ENCODE measurements at regions not wholly inside any gene's neighbourhood (a gene's known extent, or its start where the extent isn't known, plus 50 kb on each side); places are given as distances from the start of the nearest gene placed in this dataset.

DNA sequence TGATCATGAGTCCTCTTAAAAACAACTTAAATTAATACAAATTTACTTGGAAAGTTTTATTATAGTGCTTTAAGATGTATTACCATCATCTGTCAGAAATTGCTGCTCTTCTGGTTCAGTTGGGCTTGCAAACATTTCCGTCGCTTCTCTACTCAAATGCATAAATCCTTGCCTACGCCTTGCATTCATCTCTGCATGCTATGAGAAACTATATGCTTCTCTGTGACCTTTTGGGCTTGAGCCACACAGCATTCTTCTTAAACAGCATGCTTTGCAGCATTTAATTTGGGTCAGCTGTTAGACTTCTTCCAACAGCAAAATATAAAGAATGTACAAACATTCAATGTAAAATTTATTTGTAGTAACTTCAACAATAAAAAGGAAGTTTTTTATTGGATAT is 305.7 kb upstream of the FLRT2 start:
- no peak for DNase-seq (ENCODE audit: extremely low spot score)
- POLR2A ChIA-PET, result no interaction called here
- CTCF ChIA-PET, result no interaction called here
- TF ChIP-seq LEF1 (IDR thresholded peaks at IDR 0.05; ENCODE audit: borderline replicate concordance), result no peak
- TF ChIP-seq TARDBP (IDR thresholded peaks at IDR 0.05), result no peak
- TF ChIP-seq FOXK2 (IDR thresholded peaks at IDR 0.05), result no peak
- TF ChIP-seq ARNT (IDR thresholded peaks at IDR 0.05), result no peak
- TF ChIP-seq, protein P1, sequence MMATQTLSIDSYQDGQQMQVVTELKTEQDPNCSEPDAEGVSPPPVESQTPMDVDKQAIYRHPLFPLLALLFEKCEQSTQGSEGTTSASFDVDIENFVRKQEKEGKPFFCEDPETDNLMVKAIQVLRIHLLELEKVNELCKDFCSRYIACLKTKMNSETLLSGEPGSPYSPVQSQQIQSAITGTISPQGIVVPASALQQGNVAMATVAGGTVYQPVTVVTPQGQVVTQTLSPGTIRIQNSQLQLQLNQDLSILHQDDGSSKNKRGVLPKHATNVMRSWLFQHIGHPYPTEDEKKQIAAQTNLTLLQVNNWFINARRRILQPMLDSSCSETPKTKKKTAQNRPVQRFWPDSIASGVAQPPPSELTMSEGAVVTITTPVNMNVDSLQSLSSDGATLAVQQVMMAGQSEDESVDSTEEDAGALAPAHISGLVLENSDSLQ (IDR thresholded peaks at IDR 0.05), result no peak
- TF ChIP-seq SUZ12 (IDR thresholded peaks at IDR 0.05), result no peak
- TF ChIP-seq SP1 (IDR thresholded peaks at IDR 0.05), result no peak
- TF ChIP-seq FOXA1 (IDR thresholded peaks at IDR 0.05), result no peak
- no peak for TF ChIP-seq CTBP1 (IDR thresholded peaks at IDR 0.05; ENCODE audit: borderline replicate concordance)
- TF ChIP-seq ELF4 (IDR thresholded peaks at IDR 0.05), result no peak
- no peak for TF ChIP-seq NFRKB (IDR thresholded peaks at IDR 0.05)
- no peak for TF ChIP-seq L3MBTL2 (conservative IDR thresholded peaks at IDR 0.05)
- TF ChIP-seq BHLHE40 (IDR thresholded peaks at IDR 0.05; ENCODE audit: borderline replicate concordance), result no peak
- TF ChIP-seq FOXM1 (IDR thresholded peaks at IDR 0.05; ENCODE audit: borderline replicate concordance), result no peak
- TF ChIP-seq ZNF384 (IDR thresholded peaks at IDR 0.05), result no peak
- no peak for TF ChIP-seq HDGF (IDR thresholded peaks at IDR 0.05; ENCODE audit: borderline replicate concordance)

DNA sequence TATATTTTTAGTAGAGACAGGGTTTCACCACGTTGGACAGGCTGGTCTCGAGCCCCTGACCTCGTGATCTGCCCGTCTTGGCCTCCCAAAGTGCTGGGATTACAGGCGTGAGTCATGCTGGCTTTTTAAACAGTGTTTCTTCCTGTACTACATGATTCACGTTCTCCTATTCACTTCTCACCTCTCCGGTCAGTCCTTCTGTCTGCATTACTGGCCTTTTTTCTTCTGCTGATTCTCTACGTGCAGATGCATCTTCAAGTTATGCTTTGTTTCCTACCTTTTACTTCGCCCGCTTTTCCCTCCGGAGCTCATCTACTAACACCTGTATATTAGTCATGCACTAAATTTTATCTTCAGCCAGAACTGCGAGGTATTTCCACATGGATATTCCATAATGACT is 296.2 kb upstream of the FLRT2 start:
- no peak for DNase-seq (ENCODE audit: extremely low spot score)
- ChIA-PET POLR2A (no interaction called here), CTCF (interaction anchor here (1.5 kb wide), 1 partner anchor 15 kb away, joined by 3 read pairs; no protein-coding TSS in a partner anchor)
- TF ChIP-seq NFRKB (IDR thresholded peaks at IDR 0.05) (no peak), LEF1 (IDR thresholded peaks at IDR 0.05; ENCODE audit: borderline replicate concordance) (no peak), L3MBTL2 (conservative IDR thresholded peaks at IDR 0.05) (no peak), SUZ12 (IDR thresholded peaks at IDR 0.05) (no peak), HDGF (IDR thresholded peaks at IDR 0.05; ENCODE audit: borderline replicate concordance) (no peak), SP1 (IDR thresholded peaks at IDR 0.05) (no peak), CTBP1 (IDR thresholded peaks at IDR 0.05; ENCODE audit: borderline replicate concordance) (no peak), BHLHE40 (IDR thresholded peaks at IDR 0.05; ENCODE audit: borderline replicate concordance) (no peak), TARDBP (IDR thresholded peaks at IDR 0.05) (no peak), ARNT (IDR thresholded peaks at IDR 0.05) (no peak)
- TF ChIP-seq, protein P1 (IDR thresholded peaks at IDR 0.05), result no peak

DNA sequence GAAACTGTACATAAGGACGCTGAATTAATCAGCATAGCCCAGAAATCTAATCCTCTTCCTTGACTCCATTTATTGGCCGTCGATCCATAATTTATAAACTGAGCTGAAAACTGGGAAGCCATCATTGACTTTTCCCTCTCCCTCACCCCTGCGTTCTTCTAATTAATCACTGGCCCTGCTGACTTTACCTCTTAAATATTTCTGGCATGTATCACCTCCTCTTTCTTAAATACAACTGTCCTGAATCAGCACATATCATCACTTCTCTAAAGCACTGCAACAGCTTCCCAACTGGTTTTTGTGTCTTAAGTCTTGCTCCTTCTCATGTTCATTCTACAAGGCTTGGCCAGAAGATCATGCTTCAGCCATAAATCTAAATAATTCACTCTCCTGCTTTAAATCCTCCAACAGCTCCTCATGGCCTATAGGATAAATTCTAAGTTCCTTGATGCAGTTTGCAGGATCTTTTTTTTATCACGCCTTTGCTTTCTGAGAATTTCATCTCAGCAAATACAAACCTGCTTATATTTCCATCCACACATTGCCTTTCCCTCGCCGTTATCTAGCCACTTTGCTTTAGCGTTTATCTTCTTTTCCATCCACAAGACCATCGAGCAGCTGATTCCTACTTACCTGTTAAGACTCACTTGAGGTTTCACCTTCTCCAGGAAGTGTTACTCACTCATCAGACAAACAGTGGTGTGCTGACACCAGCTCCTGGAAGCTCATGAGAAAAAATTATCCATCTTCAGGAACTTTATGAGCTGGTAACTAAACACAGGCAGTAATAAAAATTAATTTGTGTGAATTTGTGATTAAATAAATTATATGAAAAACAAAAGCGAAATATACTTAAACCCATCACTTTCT is 295.6 kb upstream of the FLRT2 start:
- POLR2A ChIA-PET, result no interaction called here
- CTCF ChIA-PET, result interaction anchor here (1.5 kb wide), 1 partner anchor 15 kb away, joined by 3 read pairs; no protein-coding TSS in a partner anchor
- no peak for TF ChIP-seq BHLHE40 (IDR thresholded peaks at IDR 0.05; ENCODE audit: borderline replicate concordance)
- DNase-seq (ENCODE audit: extremely low spot score), result no peak

DNA sequence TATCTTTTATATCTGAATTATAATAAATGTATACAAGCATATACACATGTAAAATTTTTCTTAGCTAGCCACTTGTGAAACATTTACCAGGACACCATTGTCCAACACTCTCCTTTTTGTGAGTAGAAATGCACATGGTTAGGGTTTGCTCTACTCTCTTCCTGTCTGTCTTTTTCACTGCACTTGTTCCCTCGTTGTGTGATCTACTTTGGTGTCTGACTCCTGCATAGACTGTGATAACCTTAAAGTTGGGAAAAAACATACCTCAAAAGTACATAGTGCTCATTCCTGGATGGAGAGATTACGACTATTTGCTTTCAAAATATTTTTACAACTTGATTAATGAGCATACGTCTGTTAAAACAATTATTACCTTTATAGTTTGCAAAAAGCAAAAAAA is 294.1 kb upstream of the FLRT2 start:
- TF ChIP-seq ARNT (IDR thresholded peaks at IDR 0.05) (no peak), ELF4 (IDR thresholded peaks at IDR 0.05) (no peak), SUZ12 (IDR thresholded peaks at IDR 0.05) (no peak), ZNF384 (IDR thresholded peaks at IDR 0.05) (no peak), FOXK2 (IDR thresholded peaks at IDR 0.05) (no peak), BHLHE40 (IDR thresholded peaks at IDR 0.05; ENCODE audit: borderline replicate concordance) (no peak), HDGF (IDR thresholded peaks at IDR 0.05; ENCODE audit: borderline replicate concordance) (no peak), SP1 (IDR thresholded peaks at IDR 0.05) (no peak), LEF1 (IDR thresholded peaks at IDR 0.05; ENCODE audit: borderline replicate concordance) (no peak), L3MBTL2 (conservative IDR thresholded peaks at IDR 0.05) (no peak), NFRKB (IDR thresholded peaks at IDR 0.05) (no peak), CTBP1 (IDR thresholded peaks at IDR 0.05; ENCODE audit: borderline replicate concordance) (no peak), FOXA1 (IDR thresholded peaks at IDR 0.05) (no peak)
- TF ChIP-seq, protein P1 (IDR thresholded peaks at IDR 0.05), result no peak
- ChIA-PET POLR2A (no interaction called here), CTCF (no interaction called here)
- DNase-seq (ENCODE audit: extremely low spot score), result no peak

DNA sequence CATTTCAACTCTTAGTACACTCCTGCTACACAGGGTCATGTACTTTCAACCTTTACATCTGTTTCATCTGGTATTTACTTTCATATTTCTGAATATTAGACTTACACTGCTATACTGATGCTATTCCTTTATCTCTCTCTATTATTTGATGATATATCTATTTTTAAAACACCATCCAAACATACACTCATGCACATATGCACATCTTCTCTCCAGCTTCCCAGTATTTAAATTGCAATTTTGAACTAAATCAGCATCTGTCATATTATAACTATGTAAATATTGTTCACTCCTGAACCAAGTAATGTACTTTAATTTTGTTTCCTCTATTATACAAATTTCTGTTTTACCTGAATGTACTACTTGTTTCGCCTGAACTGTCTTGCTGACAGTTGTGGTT is 293.6 kb upstream of the FLRT2 start:
- no peak for TF ChIP-seq LEF1 (IDR thresholded peaks at IDR 0.05; ENCODE audit: borderline replicate concordance)
- no peak for TF ChIP-seq NFRKB (IDR thresholded peaks at IDR 0.05)
- TF ChIP-seq ZNF384 (IDR thresholded peaks at IDR 0.05), result no peak
- no peak for TF ChIP-seq ARNT (IDR thresholded peaks at IDR 0.05)
- TF ChIP-seq ELF4 (IDR thresholded peaks at IDR 0.05), result no peak
- TF ChIP-seq FOXA1 (IDR thresholded peaks at IDR 0.05), result no peak
- no peak for TF ChIP-seq FOXM1 (IDR thresholded peaks at IDR 0.05; ENCODE audit: borderline replicate concordance)
- TF ChIP-seq CTBP1 (IDR thresholded peaks at IDR 0.05; ENCODE audit: borderline replicate concordance), result no peak
- TF ChIP-seq FOXK2 (IDR thresholded peaks at IDR 0.05), result no peak
- no peak for TF ChIP-seq SP1 (IDR thresholded peaks at IDR 0.05)
- no peak for TF ChIP-seq BHLHE40 (IDR thresholded peaks at IDR 0.05; ENCODE audit: borderline replicate concordance)
- TF ChIP-seq TARDBP (IDR thresholded peaks at IDR 0.05), result no peak
- TF ChIP-seq, protein P1 (IDR thresholded peaks at IDR 0.05), result no peak
- no peak for TF ChIP-seq SUZ12 (IDR thresholded peaks at IDR 0.05)
- no peak for TF ChIP-seq HDGF (IDR thresholded peaks at IDR 0.05; ENCODE audit: borderline replicate concordance)
- no peak for TF ChIP-seq L3MBTL2 (conservative IDR thresholded peaks at IDR 0.05)
- POLR2A ChIA-PET, result no interaction called here
- CTCF ChIA-PET, result no interaction called here
- no peak for DNase-seq (ENCODE audit: extremely low spot score)
